HEK293 (cell line): ENCODE measurements at regions not wholly inside any gene's neighbourhood (a gene's known extent, or its start where the extent isn't known, plus 50 kb on each side); places are given as distances from the start of the nearest gene placed in this dataset.

Experiments used
- CTCF ChIP-seq: fragments of 450-650 bp; formaldehyde crosslinking; IDR thresholded peaks from 2 replicates; pipeline ENCODE4 v1.5.1; 2016; ENCODE audit warnings: missing biosample characterization, missing genetic modification characterization
- ZNF302 ChIP-seq: fragments of 450-650 bp; formaldehyde crosslinking; IDR thresholded peaks from 2 replicates; pipeline ENCODE4 v1.5.1; 2016; ENCODE audit warnings: missing biosample characterization, missing genetic modification characterization, low read depth
- ZNF324 ChIP-seq: fragments of 450-650 bp; formaldehyde crosslinking; IDR thresholded peaks from 2 replicates; pipeline ENCODE4 v1.5.1; 2016; ENCODE audit warnings: missing biosample characterization, missing genetic modification characterization

GRCh38 chr1:25068316-25068715, 138.2 kb upstream of the RUNX3 start:
- TF ChIP-seq CTCF (tag by site-specific recombination): no peak
- TF ChIP-seq ZNF324 (tag by site-specific recombination): no peak
- no peak for TF ChIP-seq ZNF302 (tag by site-specific recombination)
